GM23248 (cell line): ENCODE measurements at regions not wholly inside any gene's neighbourhood (a gene's known extent, or its start where the extent isn't known, plus 50 kb on each side); places are given as distances from the start of the nearest gene placed in this dataset.

Source experiments
- DNase-seq: peaks from one replicate; pipeline ENCODE4 v3.0.0-alpha.2; 2015
- H2AFZ ChIP-seq: fragments of 200-600 bp; sonication (generic); 2 replicates; pipeline ENCODE4 v1.6.1; 2016; ENCODE audit warnings: antibody characterized with exemption
- H3F3A ChIP-seq: fragments of 200-600 bp; sonication (generic); 2 replicates; pipeline ENCODE4 v1.6.1; 2016; ENCODE audit warnings: mild to moderate bottlenecking, antibody characterized with exemption, mixed run types; ENCODE audit not compliant: insufficient read depth
- H3K27ac ChIP-seq: fragments of 200-600 bp; sonication (generic); 2 replicates; pipeline ENCODE4 v1.5.1; 2016; ENCODE audit warnings: mild to moderate bottlenecking
- H3K27me3 ChIP-seq: fragments of 200-600 bp; sonication (generic); replicated peaks from 2 replicates; pipeline ENCODE4 v1.6.1; 2016; ENCODE audit warnings: mild to moderate bottlenecking; ENCODE audit not compliant: insufficient read depth
- H3K36me3 ChIP-seq: fragments of 200-600 bp; sonication (generic); 2 replicates; pipeline ENCODE4 v1.6.1; 2016; ENCODE audit warnings: low read depth, mild to moderate bottlenecking
- H3K4me1 ChIP-seq: fragments of 200-600 bp; sonication (generic); 2 replicates; pipeline ENCODE4 v1.6.1; 2016; ENCODE audit warnings: mild to moderate bottlenecking; ENCODE audit not compliant: insufficient read depth
- H3K4me2 ChIP-seq: fragments of 200-600 bp; sonication (generic); one replicate; pipeline ENCODE4 v1.6.1; 2016; ENCODE audit warnings: mild to moderate bottlenecking; ENCODE audit not compliant: unreplicated experiment
- H3K4me3 ChIP-seq: fragments of 200-600 bp; sonication (generic); 2 replicates; pipeline ENCODE4 v1.5.1; 2016; ENCODE audit warnings: mild to moderate bottlenecking
- H3K79me2 ChIP-seq: fragments of 200-600 bp; sonication (generic); 2 replicates; pipeline ENCODE4 v1.6.1; 2016; ENCODE audit warnings: mild to moderate bottlenecking; ENCODE audit not compliant: insufficient read depth
- H3K9ac ChIP-seq: fragments of 200-600 bp; sonication (generic); 2 replicates; pipeline ENCODE4 v1.6.1; 2016; ENCODE audit warnings: mild to moderate bottlenecking
- H3K9me2 ChIP-seq: fragments of 200-600 bp; sonication (generic); 2 replicates; pipeline ENCODE4 v1.6.1; 2016; ENCODE audit warnings: mixed run types, mild to moderate bottlenecking, moderate library complexity; ENCODE audit not compliant: insufficient read depth
- H3K9me3 ChIP-seq: fragments of 200-600 bp; sonication (generic); one replicate; pipeline ENCODE4 v1.6.1; 2017; ENCODE audit warnings: low read depth
- H4K20me1 ChIP-seq: fragments of 200-600 bp; sonication (generic); 2 replicates; pipeline ENCODE4 v1.6.0; 2016; ENCODE audit not compliant: insufficient read depth
- EZH2 ChIP-seq: fragments of 200-600 bp; sonication (generic); IDR thresholded peaks from 2 replicates; pipeline ENCODE4 v1.6.1; 2018; ENCODE audit warnings: antibody characterized with exemption, mild to moderate bottlenecking; ENCODE audit not compliant: insufficient read depth, poor library complexity, severe bottlenecking
- EZH2phosphoT487 ChIP-seq: fragments of 200-600 bp; sonication (generic); IDR thresholded peaks from 2 replicates; pipeline ENCODE4 v1.6.1; 2018; ENCODE audit warnings: antibody characterized with exemption, moderate library complexity, mild to moderate bottlenecking, low read depth; ENCODE audit not compliant: insufficient read depth
- WGBS, 2 experiments: methylation state at CpG; one replicate each; pipeline ENCODE4 v1.1.6; 2015 to 2017; ENCODE audit warnings: low lambda C conversion rate in 2 of 2, low coverage in 1 of 2; ENCODE audit errors: missing lambda C conversion rate in 2 of 2; 5-methylcytosine and 5-hydroxymethylcytosine counted together
- in situ Hi-C: fragments of 300-500 bp; cut with MboI; formaldehyde crosslinking; loops from 2 replicates; pipeline ENCODE4 v1.15.0; 2020

GRCh38 chr12:25883026-25883916, 75.2 kb upstream of the RASSF8 start:
- Histone ChIP-seq H3K9ac (no peak overlapping the region), H3K9me3 (no peaks in the 10 kb centered on the region), H3K4me3 (no peak overlapping the region), H3K79me2 (no peaks in the 10 kb centered on the region), H3K27ac (no peak overlapping the region), H3K9me2 (no peaks in the 10 kb centered on the region), H3K4me1 (no peaks in the 10 kb centered on the region), H2AFZ (no peak overlapping the region), H3F3A (no peaks in the 10 kb centered on the region), H3K36me3 (no peaks in the 10 kb centered on the region), H3K27me3 (no peaks in the 10 kb centered on the region), H4K20me1 (no peaks in the 10 kb centered on the region), H3K4me2 (no peak overlapping the region)
- whole genome bisulfite sequencing, 2 experiments: 77 to 78% methylated on average over 10 of the region's 10 CpGs
- in situ Hi-C loops: no loop called here
- no peak for DNase-seq
- TF ChIP-seq EZH2phosphoT487: no peak

GRCh38 chr12:25884024-25884919, 74.2 kb upstream of the RASSF8 start:
- Histone ChIP-seq H3K27me3 (no peaks in the 10 kb centered on the region), H3F3A (no peaks in the 10 kb centered on the region), H3K9ac (no peak overlapping the region), H3K9me3 (no peaks in the 10 kb centered on the region), H4K20me1 (no peaks in the 10 kb centered on the region), H3K27ac (no peak overlapping the region), H3K4me3 (no peak overlapping the region), H3K9me2 (no peaks in the 10 kb centered on the region), H3K79me2 (no peaks in the 10 kb centered on the region), H3K4me2 (no peak overlapping the region), H3K36me3 (no peaks in the 10 kb centered on the region), H2AFZ (no peak overlapping the region), H3K4me1 (no peaks in the 10 kb centered on the region)
- no peak for DNase-seq
- in situ Hi-C loops: no loop called here
- TF ChIP-seq EZH2: no peak
- TF ChIP-seq EZH2phosphoT487: no peak
- 80 to 87% methylated on average over 31 to 35 of the region's 36 CpGs for WGBS, 2 experiments

GRCh38 chr12:25884920-25885234, 73.6 kb upstream of the RASSF8 start:
- Histone ChIP-seq H3K4me1 (no peaks in the 10 kb centered on the region), H3F3A (no peaks in the 10 kb centered on the region), H3K27ac (no peak overlapping the region), H3K4me3 (no peak overlapping the region), H3K9ac (no peak overlapping the region), H3K79me2 (no peaks in the 10 kb centered on the region), H3K9me3 (no peaks in the 10 kb centered on the region), H3K9me2 (no peaks in the 10 kb centered on the region), H3K27me3 (no peaks in the 10 kb centered on the region), H3K4me2 (no peak overlapping the region), H2AFZ (no peak overlapping the region), H4K20me1 (no peaks in the 10 kb centered on the region), H3K36me3 (no peaks in the 10 kb centered on the region)
- DNase-seq: no peak
- in situ Hi-C loops: no loop called here
- 91 to 93% methylated on average over 9 of the region's 9 CpGs for WGBS, 2 experiments
- no peak for TF ChIP-seq EZH2
- TF ChIP-seq EZH2phosphoT487: no peak

GRCh38 chr12:25886396-25886795, 72.1 kb upstream of the RASSF8 start:
- Histone ChIP-seq H3K36me3 (no peaks in the 10 kb centered on the region), H3F3A (no peaks in the 10 kb centered on the region), H4K20me1 (no peaks in the 10 kb centered on the region), H3K4me3 (no peak overlapping the region), H3K9me2 (no peaks in the 10 kb centered on the region), H3K4me2 (no peak overlapping the region), H3K9me3 (no peaks in the 10 kb centered on the region), H3K27me3 (no peaks in the 10 kb centered on the region), H3K79me2 (no peaks in the 10 kb centered on the region), H2AFZ (no peak overlapping the region), H3K27ac (no peak overlapping the region), H3K9ac (no peak overlapping the region), H3K4me1 (no peaks in the 10 kb centered on the region)
- TF ChIP-seq EZH2 (no peak), EZH2phosphoT487 (no peak)
- in situ Hi-C loops: no loop called here
- no peak for DNase-seq
